Right cardiac atrium (tissue), 5 donors: ENCODE measurements at regions not wholly inside any gene's neighbourhood (a gene's known extent, or its start where the extent isn't known, plus 50 kb on each side); places are given as distances from the start of the nearest gene placed in this dataset.

Experiments used
- ATAC-seq, 2 donors: fragments of 200-7000 bp; cut with Tn5 transposase; one replicate each; pipeline versions ENCODE4 v1.8.0 to v1.9.1; 2020; ENCODE audit warnings: moderate library complexity in 2 of 2, mild to moderate bottlenecking in 1 of 2
- DNase-seq, 3 donors: peaks; one replicate each; pipeline ENCODE4 v3.0.0-alpha.2; 2020
- H3K27ac ChIP-seq: one replicate; pipeline ENCODE4 v1.5.1; 2013; ENCODE audit warnings: mild to moderate bottlenecking, low read length, control low read depth, moderate library complexity
- H3K27me3 ChIP-seq: one replicate; pipeline ENCODE4 v1.6.1; 2013; ENCODE audit not compliant: control insufficient read depth, insufficient read depth
- H3K4me1 ChIP-seq: one replicate; pipeline ENCODE4 v1.6.1; 2013; ENCODE audit warnings: low read length; ENCODE audit not compliant: control insufficient read depth, insufficient read depth
- H3K4me3 ChIP-seq: one replicate; pipeline ENCODE4 v1.5.1; 2013; ENCODE audit warnings: low read length, control low read depth
- H3K9me3 ChIP-seq: one replicate; pipeline ENCODE4 v1.6.1; 2013; ENCODE audit warnings: low read length; ENCODE audit not compliant: control insufficient read depth
- WGBS: extraction: QIAGEN DNeasy Blood & Tissue Kit; methylation state at CpG from one replicate; pipeline ENCODE4 v1.1.7; 2013; 5-methylcytosine and 5-hydroxymethylcytosine counted together
- intact Hi-C, 4 donors: fragments of 100-400 bp; cut with DNase I; formaldehyde crosslinking; loops; one replicate each; pipeline versions ENCODE4 v1.11.0 to v1.14.0; 2022 to 2023
- donor health status: healthy with polysubstance abuse.
- donor health status: DM: no; HTN: yes; CAD: no.
- donor health status: DM: no; HTN: no; CAD: no.
- donor health status: DM: no; HTN: yes; CAD: no; lungs with severe emphysema.
- donor health status: DM: yes; HTN: yes; CAD: no.

DNA sequence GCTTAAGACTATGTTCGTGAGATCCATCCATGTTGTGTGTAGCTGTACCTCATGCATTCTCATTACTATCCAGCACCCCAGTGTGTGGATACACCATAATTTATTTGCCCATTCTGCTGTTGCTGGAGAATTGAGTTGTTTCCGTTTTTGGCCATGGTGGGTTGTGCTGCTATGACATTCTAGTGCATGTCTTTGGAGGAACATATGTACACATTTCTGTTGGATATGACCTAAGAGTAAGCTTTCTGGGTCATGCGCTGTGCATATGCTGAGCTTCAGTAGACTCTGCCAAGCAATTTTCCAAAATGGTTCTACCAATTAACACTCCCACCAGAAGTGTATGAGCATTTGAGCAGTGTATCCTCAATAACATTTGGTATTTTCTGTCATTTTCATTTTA lies 316.6 kb downstream of the MIAT start:
- H3K27me3 ChIP-seq = no peaks in the 10 kb centered on the region
- no peaks in the 10 kb centered on the region for H3K9me3 ChIP-seq
- no peak overlapping the region for H3K27ac ChIP-seq
- DNase-seq = no peak
- intact Hi-C loops = no loop called here
- H3K4me3 ChIP-seq = no peak overlapping the region
- no peaks in the 10 kb centered on the region for H3K4me1 ChIP-seq
- no peak for ATAC-seq
- 91% methylated on average over 3 of the region's 3 CpGs for WGBS

DNA sequence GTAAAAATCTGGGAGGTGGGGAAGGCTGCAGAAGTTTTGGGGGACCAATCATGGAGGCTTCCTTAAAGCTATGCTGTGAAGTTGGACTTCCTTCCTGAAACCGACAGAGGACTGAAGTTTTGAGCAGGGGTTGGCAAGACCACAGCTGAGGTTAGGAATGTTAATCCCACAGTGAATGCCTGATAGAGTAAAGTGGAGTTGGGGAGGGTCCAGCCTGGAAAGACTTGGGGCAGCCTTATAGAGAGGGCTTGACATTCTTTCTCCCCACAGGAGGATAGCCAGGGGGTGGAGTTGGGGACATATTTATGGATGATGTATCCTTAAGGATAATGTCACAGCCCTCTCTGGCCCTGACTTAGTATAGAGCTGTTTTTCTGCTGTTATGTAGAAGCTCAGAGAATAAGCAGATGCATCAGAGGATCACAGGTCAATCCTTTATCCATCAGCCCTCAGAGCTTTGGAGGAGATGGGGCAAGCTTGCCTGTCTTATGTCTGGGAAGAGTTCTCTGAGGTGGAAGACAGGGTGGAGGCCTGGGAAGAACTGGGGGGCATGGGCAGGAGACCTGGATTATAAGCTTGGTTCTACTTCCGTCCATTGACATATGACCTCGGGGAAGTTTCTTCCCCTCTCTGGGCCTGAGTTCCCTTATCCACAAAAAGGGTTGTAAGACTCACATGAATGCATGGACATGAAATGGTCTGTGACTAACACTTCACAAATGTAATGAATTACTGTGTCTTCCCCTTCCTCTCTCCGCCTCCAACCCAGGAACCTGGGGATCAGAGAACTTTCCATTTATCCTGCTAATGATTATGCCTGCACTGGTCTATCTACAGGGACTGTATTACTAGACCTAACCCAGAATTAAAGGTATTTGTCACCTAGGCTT lies 317.8 kb downstream of the MIAT start:
- Histone ChIP-seq H3K4me1 (no peaks in the 10 kb centered on the region), H3K27me3 (no peaks in the 10 kb centered on the region), H3K27ac (no peak overlapping the region), H3K4me3 (no peak overlapping the region), H3K9me3 (no peaks in the 10 kb centered on the region)
- DNase-seq (no peak), ATAC-seq (no peak)
- 63% methylated on average over 4 of the region's 4 CpGs for WGBS
- intact Hi-C loops = no loop called here

DNA sequence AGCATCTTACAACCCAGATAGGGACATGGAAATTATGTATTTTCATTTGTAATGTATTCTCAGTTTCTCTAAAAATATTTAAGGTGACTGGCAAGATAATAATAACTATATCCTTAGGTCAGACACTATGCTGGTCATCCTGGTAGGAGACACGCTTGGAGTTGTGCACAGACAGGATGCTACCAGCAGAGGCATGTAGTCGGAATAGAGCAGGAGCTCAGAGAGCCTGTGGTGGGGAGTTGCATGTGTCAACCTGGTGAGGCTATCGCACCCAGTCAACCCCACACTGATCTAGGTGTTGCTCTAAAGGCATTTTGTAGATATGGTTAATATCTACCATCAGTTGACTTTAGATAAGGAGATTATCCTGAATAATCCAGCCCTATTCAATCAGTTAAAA lies 318.5 kb downstream of the MIAT start:
- Histone ChIP-seq H3K27ac (no peak overlapping the region), H3K9me3 (no peaks in the 10 kb centered on the region), H3K27me3 (no peaks in the 10 kb centered on the region), H3K4me1 (no peaks in the 10 kb centered on the region), H3K4me3 (no peak overlapping the region)
- intact Hi-C loops = no loop called here
- no peak for ATAC-seq
- 80% methylated on average over 3 of the region's 3 CpGs for WGBS
- no peak for DNase-seq

DNA sequence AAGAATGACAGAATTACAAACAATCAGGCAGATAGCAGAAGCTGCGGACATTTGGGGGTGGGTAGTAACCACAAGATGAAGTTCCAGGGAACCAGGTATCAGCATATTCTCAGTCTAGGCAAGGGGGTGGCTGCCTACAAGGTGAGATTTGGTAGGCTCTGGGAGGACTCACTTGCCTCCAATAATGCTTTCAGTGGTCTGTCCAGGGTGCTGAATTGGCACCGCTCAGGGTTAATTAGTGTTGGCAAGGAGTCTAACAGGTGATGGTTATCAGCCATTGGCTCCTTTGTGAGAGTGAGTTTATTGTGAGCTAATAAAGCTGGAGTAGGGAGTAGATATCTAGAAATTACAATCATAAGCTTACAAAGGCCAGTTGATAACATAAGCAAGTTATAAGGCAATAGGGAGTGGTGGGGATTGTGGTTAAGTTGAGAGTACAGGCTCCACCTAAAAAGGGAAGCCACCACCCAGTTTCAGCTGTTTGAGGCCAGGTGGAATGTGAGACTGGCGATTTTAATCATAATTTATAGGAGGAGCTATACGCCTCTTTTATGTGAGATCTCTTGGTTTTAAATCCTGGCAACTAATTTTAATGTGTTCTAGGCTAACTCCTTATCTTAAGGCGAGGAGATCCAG lies 320.5 kb downstream of the MIAT start:
- no peak overlapping the region for H3K27ac ChIP-seq
- H3K4me1 ChIP-seq = no peaks in the 10 kb centered on the region
- 68% methylated on average over 5 of the region's 5 CpGs for WGBS
- H3K27me3 ChIP-seq = no peaks in the 10 kb centered on the region
- DNase-seq (no peak), ATAC-seq (no peak)
- no peak overlapping the region for H3K4me3 ChIP-seq
- intact Hi-C loops = no loop called here
- H3K9me3 ChIP-seq = no peaks in the 10 kb centered on the region

DNA sequence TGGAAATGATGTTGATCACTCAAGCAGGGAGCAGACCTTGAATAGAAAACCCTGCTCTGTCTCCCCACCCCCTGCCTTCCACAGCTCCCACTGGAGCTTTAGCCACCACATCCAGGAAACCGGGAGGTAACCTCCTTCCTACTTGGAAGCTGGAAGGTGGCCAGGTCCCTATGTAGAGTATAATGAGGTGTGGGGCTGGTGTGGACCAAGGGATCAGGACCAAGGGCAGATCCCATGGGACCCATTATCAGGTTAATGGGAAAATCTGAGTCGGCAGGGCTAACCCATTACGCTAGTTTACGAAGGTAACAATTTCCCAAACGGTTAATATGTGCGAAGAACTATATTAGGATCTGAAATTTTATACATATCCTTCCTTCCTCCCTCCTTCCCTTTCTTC lies 321.9 kb downstream of the MIAT start:
- DNase-seq (no peak), ATAC-seq (no peak)
- intact Hi-C loops = no loop called here
- Histone ChIP-seq H3K27me3 (no peaks in the 10 kb centered on the region), H3K9me3 (no peaks in the 10 kb centered on the region), H3K27ac (no peak overlapping the region), H3K4me1 (no peaks in the 10 kb centered on the region), H3K4me3 (no peak overlapping the region)
- WGBS = 39% methylated on average over 6 of the region's 6 CpGs

DNA sequence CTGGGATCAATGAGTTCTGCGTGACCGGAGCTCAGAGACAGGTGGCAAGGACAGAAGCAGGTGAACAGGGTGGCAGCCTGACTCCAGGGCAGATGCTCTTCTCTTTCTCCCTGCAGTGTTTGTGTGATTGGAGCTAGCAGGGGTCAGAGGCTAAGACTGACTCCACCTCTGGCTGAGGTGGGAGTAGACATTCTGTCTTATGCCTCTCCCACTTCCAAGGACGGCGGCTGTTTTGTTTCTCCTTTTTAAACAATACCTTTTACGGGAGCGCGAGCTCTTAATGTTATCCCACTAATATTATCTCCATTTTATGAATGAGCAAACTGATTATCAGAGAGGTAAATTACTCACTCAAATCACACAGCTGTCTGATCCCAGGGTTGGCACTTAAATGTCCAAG lies 323.7 kb downstream of the MIAT start:
- H3K4me1 ChIP-seq = no peaks in the 10 kb centered on the region
- H3K27ac ChIP-seq = no peak overlapping the region
- H3K4me3 ChIP-seq = no peak overlapping the region
- H3K9me3 ChIP-seq = no peaks in the 10 kb centered on the region
- ATAC-seq (no peak), DNase-seq (no peak)
- intact Hi-C loops = no loop called here
- WGBS = 81% methylated on average over 7 of the region's 7 CpGs
- no peaks in the 10 kb centered on the region for H3K27me3 ChIP-seq

DNA sequence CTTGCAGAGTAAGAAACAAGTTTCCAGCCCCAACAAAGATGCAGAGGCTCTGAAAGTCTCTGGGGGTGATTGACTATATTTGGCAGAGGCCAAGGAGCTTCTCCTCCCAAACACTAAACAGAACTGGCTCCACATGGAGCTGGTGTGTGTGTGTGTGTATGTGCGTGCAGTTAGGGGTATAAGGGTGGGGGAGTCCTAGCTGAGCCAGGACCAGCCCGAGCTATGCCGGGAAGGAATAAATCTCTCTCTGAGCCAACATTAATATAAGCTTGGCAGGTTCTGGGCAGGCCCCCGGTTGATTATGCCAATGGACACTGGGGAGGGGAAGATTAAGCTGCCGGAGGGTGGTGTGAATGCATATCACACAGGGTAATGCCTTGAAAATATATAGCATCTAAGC lies 324.2 kb downstream of the MIAT start:
- intact Hi-C loops = no loop called here
- Histone ChIP-seq H3K27ac (no peak overlapping the region), H3K4me3 (no peak overlapping the region), H3K9me3 (no peaks in the 10 kb centered on the region), H3K27me3 (no peaks in the 10 kb centered on the region), H3K4me1 (no peaks in the 10 kb centered on the region)
- ATAC-seq = no peak
- DNase-seq = no peak
- WGBS = 63% methylated on average over 5 of the region's 5 CpGs

DNA sequence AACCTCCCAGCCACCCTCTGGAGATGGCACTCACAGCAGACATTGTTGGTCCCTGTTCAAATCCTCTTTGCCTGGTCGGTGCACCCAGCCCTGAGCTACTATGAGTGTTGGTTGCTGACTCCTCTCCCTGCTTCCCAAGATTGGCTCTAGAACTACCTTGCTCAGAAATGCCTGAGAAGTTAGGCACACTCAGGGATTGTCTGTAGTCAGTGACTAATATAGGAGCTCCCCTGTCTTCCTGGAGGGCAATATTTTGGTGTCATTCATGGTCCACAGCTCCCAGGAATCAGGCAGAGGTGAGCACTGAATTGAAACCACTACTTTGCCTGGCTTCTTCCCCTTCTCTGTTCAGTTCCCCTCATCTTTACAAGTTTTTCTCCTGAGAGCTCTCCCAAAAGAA lies 325.9 kb downstream of the MIAT start:
- intact Hi-C loops = no loop called here
- no peak overlapping the region for H3K4me3 ChIP-seq
- H3K4me1 ChIP-seq = peaks cover 2% of the 10 kb centered on the region
- ATAC-seq (no peak), DNase-seq (no peak)
- H3K27ac ChIP-seq = no peak overlapping the region
- H3K9me3 ChIP-seq = no peaks in the 10 kb centered on the region
- no peaks in the 10 kb centered on the region for H3K27me3 ChIP-seq
- WGBS = 63% methylated on average over 1 of the region's 1 CpG

DNA sequence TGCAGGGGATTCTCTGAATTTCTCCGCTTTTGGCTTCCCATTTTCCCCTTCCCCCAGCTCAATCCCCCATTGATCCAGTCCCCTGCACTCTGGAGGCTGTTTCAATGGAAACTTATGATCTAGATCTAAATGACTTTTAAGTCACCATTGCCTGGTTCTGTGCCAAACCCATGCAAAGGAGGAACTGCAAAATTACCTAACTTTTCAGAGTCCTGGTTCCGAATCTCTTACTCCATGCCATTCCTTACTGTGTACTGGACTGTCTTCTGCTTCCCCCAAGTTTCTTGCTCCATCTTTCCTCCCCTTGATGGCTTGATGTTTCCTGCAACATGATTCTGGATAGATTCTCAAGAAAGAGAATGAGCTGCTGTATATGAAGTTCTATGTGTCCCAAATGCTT lies 327.8 kb downstream of the MIAT start:
- ATAC-seq (no peak), DNase-seq (no peak)
- WGBS = 91% methylated on average over 2 of the region's 2 CpGs
- H3K4me3 ChIP-seq = no peak overlapping the region
- H3K9me3 ChIP-seq = no peaks in the 10 kb centered on the region
- peaks cover 2% of the 10 kb centered on the region for H3K4me1 ChIP-seq
- intact Hi-C loops = no loop called here
- H3K27ac ChIP-seq = no peak overlapping the region
- H3K27me3 ChIP-seq = no peaks in the 10 kb centered on the region

DNA sequence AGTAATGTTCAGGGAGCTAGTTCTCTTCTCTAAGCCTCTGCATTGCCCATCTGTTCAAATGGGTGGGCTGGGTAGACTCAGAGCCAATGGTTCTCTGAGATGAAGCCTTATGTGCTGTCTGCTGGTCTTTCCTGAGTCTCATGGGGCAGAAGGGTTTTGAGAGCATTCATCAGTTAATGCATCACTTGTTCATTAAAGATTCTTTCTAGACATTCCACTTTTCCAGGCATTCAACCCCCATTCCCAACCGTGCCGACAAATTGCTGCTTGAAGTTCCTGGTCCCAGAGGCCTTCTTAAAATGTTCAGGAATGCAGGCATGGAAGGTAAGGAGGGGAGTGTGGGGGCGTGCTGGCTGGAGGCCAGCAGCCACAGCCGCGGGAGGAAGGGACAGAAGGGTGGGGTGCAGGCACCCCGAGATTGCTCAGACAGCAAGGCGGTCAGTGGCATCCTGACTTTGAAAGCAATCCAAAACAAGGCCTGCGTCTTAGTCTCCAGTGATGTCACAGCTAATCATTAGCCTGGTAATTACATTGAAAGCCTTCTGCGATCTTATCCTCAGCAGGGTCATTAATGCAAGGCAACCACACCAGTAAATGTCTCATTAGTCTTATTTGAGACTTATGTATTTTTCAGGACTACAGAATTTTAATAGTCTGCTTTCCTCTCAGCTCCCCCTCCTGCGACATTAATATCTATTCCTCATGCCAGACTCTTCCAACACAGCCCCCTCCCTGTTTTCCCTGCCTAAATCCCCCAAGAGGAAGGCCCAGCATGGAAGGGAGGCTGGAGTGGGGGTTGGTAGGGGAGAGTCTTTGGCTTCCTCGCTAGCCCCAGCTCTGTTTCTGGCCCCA lies 328.8 kb downstream of the MIAT start:
- Histone ChIP-seq H3K27ac (no peak overlapping the region), H3K27me3 (no peaks in the 10 kb centered on the region), H3K4me1 (peaks cover 2% of the 10 kb centered on the region), H3K4me3 (no peak overlapping the region), H3K9me3 (no peaks in the 10 kb centered on the region)
- ATAC-seq = no peak
- no peak for DNase-seq
- intact Hi-C loops = no loop called here
- 29% methylated on average over 11 of the region's 11 CpGs for WGBS

DNA sequence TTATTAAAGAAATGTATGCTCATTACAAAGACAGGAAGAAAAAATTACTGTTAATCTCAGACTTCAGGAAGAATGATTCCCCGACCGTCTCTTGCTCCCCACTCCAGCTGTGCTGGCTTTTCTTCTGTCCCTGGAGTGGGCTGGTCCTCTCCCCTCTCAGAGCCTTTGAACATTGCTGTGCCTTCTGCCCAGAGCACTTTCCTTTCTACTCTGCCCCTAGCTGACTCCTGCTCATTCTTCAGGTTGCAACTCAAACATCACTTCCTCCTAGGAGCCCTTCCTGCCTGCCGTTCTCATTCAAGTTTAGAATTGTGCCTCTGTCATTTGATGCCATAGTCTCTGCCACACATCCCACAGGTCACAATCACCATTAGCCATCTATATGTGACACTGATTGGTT lies 329.5 kb downstream of the MIAT start:
- DNase-seq = no peak
- no peak overlapping the region for H3K27ac ChIP-seq
- 17% methylated on average over 3 of the region's 3 CpGs for WGBS
- ATAC-seq = no peak
- no peak overlapping the region for H3K4me3 ChIP-seq
- H3K4me1 ChIP-seq = peaks cover 2% of the 10 kb centered on the region
- intact Hi-C loops = no loop called here
- no peaks in the 10 kb centered on the region for H3K27me3 ChIP-seq
- H3K9me3 ChIP-seq = no peaks in the 10 kb centered on the region
